ENCODE measurements at regions not wholly inside any gene's neighbourhood (a gene's known extent, or its start where the extent isn't known, plus 50 kb on each side); places are given as distances from the start of the nearest gene placed in this dataset.

DNA sequence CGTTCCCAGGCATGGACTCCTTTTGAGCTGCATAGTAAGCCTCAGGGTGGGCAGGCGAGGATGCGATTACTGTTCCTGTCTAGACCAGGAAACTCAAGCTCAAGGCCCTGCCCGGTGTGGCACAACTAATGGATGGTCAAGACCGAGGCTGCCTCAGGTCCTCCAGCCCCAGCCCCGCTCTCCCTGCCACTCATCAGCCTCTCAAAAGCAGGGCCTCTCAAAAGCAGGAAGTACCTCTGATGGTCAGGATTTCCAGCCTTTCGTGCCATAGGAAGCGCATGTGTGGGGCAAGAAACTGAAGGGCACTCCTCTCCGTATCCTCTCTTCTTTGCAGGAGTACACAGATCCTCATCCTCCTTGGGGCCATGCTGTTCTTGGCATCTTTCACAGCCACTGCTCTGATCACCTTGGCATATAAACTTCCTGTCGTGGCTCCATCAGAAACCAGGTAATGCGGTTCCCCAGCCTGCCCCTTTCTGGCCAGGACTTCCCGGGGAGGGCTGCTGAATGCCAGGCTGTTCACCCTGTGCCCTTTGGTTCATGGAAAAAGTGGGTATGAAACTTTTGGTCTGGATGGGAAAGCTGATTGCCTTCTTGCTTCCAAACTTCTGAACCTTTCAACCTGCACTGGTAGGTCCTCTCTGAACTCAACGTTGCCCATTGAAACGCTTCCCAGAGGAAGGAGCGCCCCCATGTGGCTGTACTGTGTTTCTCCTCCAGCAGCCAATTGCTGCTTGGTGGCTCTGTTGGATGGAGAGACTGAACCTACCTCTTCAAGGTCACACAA, 82.8 kb upstream of the SEC11C start:
- DNase-seq (ENCODE audit: extremely low read depth in 1 of 11, low read depth in 9 of 11, low spot score in 4 of 11), result peak in 7 of 11 donors; percentile 48 to 70 (median 61)

DNA sequence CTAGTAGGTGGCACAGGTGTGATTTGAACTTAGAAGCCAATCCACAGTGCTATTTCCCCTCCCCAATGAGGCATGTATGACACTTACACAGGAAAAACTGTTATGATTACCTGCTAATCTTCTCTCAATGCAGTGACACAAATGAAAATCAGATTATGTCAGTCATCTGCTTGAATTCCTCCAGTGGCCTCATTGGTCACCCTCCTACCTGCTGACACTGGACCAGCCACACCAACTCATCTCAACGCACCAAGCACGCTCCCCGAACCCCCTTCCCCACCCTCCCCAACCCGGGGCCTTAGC, 82.2 kb upstream of the SEC11C start:
- DNase-seq (ENCODE audit: extremely low read depth in 1 of 11, low read depth in 9 of 11, low spot score in 4 of 11), result no peak

DNA sequence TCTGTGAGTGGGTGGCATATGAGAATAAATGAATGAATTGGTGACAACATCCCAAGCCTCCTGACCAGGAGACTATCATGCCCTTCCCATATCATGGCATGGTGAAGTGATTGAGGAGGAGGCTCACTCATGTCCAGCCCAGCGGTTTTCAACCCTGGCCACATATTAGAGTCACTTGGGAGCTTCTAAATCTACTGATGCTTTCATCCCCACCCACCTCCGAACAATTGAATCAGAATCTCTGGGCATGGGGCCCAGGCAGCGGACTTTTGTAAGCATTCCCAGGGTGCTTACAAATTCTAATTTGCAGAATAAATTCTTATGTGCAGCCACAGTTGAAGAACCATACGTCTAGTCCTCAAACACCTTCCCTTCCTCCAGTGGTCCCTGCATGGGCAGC, 81.7 kb upstream of the SEC11C start:
- DNase-seq (ENCODE audit: extremely low read depth in 1 of 11, low read depth in 9 of 11, low spot score in 4 of 11), result no peak

DNA sequence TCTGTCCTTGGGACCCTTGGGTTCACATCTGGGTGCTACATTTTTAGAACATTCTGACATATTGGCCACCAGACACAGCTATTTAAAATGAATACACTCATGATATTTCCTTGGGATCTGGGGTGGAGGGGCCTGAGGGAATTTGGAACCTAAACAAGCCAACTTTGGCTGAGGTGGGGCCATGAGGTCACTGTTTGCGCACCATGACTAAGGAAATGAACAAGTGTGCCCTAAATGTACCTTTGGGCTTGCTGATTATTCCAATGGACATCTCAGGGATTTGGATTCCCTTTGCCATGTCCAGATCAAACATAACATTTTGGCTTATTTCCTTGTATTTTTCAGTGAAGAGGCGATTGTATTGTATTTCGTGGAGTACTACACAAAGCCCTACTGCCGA, 80.5 kb upstream of the SEC11C start:
- no peak for DNase-seq (ENCODE audit: extremely low read depth in 1 of 11, low read depth in 9 of 11, low spot score in 4 of 11)

DNA sequence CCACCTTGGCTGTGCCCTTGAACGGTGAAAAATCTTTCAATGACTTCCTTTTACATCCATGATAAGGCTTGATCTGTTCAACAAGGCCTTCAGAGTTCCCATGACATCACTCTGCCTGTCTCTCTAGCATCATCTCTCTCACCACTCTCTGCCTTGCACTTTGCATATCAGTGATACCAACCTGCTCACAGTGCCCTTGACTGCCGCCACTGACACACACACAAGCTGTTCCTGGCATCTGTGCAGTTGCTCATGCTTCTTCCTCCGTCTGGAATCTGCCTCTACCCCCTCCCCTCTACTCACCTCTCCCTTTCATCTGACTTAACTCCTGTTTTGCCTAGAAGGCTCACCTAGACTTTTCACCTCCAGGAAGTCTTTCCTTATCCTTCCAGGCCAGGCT, 79.1 kb upstream of the SEC11C start:
- no peak for DNase-seq (ENCODE audit: extremely low read depth in 1 of 11, low read depth in 9 of 11, low spot score in 4 of 11)

DNA sequence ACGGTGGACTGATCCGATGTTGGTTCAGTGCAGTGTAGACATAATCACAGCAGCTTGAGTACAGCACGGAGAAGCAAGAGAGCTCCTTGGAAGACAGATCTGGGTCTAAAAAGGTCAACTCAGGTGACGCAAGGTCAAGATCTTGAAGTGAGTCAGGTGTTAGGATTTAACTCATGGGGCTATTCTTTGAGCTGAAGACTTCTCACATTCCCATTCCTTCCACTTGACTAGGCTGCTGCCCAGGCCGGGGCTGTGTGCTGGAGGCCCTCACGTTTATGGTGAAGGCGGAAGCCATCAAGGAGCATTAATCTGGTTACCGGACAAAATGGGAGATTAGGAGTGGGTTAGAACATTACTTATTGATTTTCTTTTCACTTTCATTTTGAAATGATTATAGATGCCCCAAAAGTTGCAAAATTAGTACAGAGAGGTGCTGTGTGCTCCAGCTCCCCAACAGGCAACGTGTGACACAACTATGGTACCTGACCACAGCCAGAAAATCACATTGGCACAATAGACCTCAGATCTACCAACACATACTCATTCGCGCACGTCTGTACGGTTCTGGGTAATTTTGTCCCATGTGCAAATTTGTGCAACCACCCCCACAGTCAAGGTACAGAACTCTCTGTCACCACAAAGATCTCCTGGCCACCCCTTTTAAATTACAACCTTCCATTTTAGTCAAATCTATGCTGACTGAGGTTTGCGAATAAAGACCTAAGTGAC, 77.6 kb upstream of the SEC11C start:
- no peak for DNase-seq (ENCODE audit: extremely low read depth in 1 of 11, low read depth in 9 of 11, low spot score in 4 of 11)

DNA sequence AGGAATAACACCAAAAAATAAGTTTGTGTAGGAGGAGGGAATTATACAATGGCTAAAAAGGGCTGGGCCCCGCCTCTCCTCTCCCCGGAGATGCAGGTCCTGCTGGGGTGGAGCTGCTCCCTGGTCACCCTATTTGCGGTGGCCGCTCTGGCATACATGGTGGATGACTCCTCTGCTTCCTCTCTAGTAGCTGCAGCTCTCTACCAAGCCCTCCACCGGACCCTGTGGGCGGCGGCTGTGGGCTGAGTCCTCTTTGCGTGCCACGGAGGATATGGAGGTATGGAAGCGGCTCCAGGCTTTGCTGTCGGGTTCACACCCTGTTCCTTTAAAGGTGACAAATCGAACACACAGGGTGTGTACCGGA, 77.1 kb upstream of the SEC11C start:
- DNase-seq (ENCODE audit: extremely low read depth in 1 of 11, low read depth in 9 of 11, low spot score in 4 of 11), result no peak

DNA sequence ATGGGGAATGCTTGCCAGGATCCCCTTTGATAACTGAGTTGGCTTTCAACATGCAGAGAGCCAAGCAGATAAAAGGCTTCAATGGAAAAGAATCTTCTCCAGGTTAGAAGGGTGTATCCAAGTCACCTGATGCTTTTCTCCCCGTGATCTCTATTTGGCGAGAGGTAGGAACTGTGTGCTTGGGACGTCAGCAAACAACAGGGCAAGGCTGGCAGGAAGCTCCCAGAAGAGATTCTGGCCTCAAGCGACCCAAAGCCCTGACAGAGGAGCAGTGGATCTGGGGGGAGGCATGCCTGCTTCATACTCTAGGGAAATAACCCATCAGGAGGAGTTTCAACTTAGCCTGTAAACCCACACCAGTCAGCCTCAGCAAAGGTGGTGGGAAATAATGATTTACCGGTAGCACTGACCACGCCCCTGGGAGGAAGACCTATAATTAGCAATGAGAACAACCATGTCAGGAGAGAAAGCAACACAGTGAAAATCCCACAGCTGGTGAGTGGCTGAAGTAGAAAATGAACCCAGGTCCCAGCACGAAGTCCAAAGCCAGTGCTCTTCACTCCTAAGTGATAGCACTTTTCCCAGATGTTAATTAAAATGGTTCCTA, 76.3 kb upstream of the SEC11C start:
- DNase-seq (ENCODE audit: extremely low read depth in 1 of 11, low read depth in 9 of 11, low spot score in 4 of 11), result no peak

DNA sequence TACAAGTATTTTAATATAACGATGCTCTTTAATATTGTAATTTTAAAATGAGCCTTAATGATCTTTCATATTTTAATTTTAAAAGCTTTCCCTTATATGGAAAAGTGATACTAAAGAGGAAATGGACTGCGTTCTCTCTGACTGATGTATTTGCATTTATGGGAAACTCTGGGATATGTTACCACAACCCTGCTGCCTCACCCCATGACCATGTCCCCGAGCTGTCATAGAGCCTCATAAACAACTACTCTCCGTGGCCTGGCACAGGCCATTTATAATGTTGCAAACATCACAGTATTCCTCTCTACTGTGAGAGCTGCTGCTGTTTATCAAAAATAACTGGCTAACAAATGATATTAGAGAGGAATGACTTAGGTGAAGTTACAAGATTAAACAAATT, 75.8 kb upstream of the SEC11C start:
- DNase-seq (ENCODE audit: extremely low read depth in 1 of 11, low read depth in 9 of 11, low spot score in 4 of 11), result no peak

DNA sequence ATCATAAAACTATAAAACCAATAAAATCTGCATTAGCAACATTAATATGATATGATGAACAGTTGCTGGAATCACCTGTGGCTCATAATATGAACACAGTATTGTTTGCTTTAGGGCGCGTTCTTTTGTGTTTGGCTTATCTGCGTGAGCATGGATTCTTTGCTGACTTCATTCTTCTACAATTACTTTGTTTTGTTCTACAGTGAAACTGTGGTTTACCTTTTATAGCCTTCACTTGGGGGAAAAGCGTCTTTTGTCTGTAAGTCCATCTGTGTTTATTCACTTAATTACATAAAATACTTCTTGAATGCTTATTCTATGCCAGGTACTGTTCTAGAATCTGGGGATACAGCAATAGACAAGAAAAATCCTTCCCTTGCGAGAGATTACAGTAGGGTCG, 74.0 kb upstream of the SEC11C start:
- DNase-seq (ENCODE audit: extremely low read depth in 1 of 11, low read depth in 9 of 11, low spot score in 4 of 11), result no peak

DNA sequence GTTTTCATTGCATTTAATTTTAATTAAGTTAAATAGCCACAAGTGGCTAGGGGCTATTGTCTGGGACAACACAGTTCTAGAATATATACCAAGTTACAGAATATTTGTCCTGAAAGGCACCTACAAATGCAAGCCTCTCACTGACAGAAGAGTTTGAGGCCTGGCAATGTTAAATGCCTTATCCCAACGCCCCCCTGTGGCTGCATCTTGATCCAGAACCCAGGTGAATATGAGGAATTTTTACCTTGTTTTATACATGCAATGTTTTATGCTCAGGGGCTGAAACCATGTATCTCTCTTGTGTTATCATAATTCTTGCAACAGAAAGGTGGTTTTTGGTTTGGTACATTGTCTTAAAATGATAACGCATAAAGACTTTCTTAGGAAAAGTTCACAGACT, 71.8 kb upstream of the SEC11C start:
- no peak for DNase-seq (ENCODE audit: extremely low read depth in 1 of 11, low read depth in 9 of 11, low spot score in 4 of 11)

DNA sequence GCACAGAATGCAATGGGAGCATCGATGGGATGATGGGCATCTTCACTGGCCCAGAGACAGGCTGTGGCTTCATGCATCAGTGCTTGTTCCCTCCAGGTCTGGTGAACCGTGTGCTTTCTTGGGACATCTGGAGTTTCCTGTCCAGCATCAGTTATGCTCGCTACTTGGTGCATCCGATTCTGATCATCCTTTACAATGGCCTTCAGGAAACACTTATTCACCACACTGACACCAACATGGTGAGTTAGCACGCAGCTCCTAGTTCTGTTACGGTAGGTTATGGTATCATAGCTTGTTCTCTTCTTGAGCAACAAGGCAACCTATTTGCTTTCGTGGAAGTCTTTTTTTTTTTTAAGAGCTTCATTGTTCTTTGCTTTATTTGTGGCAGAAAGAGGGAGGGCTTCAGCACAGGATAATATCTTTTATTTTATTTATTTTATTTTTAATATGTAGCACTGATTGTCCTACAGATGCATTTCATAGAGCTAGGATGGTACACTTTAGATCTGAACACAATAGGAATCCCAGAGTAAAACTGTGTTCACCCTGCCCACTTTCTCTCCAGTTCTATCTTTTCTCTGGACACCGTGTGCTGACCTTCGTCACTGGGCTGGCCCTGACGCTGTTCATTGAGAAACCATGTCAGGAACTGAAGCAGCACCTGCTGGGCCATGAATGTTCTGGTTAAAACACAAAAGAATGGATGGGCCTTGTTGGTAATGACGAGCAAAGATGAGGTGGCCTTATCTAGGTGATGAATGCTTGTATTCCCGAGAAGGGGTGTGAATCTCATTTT, 71.2 kb upstream of the SEC11C start:
- DNase-seq (ENCODE audit: extremely low read depth in 1 of 11, low read depth in 9 of 11, low spot score in 4 of 11), result no peak

DNA sequence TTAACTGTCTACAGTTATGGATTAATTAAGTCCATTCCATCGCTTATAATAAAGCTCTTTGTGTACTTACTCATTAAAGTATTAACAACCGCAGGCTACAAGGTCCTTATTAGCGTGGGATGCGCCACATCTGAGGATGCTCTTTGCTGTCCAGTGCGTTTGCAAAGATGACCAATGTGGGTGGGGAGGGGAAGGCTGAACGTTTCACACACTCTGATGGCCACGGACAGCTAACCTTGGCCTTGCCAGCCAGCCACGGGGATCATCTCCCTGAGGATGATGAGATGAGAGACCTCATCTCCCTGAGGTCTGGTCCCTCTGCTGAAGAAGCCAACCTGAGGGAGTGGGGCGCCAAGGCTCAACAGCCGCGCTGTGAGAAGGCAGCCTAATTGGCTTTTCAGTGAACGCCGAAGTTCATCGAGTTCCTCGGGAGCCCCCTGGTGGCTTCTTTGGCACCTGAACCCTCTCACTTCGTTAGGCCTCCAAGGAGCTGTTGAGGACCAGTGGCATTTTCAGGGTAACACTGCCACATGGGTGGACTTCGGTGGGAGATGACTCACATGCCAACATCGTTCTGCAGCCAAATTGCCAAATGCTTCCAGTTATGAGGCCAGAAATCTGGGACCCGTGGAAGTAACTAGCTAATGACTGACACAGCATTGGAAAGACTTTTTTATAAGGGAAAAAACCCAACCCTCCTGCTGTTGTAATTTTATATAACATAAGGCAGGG, 69.3 kb upstream of the SEC11C start:
- DNase-seq (ENCODE audit: extremely low read depth in 1 of 11, low read depth in 9 of 11, low spot score in 4 of 11), result peak; percentile 53 to 87 (median 74)

DNA sequence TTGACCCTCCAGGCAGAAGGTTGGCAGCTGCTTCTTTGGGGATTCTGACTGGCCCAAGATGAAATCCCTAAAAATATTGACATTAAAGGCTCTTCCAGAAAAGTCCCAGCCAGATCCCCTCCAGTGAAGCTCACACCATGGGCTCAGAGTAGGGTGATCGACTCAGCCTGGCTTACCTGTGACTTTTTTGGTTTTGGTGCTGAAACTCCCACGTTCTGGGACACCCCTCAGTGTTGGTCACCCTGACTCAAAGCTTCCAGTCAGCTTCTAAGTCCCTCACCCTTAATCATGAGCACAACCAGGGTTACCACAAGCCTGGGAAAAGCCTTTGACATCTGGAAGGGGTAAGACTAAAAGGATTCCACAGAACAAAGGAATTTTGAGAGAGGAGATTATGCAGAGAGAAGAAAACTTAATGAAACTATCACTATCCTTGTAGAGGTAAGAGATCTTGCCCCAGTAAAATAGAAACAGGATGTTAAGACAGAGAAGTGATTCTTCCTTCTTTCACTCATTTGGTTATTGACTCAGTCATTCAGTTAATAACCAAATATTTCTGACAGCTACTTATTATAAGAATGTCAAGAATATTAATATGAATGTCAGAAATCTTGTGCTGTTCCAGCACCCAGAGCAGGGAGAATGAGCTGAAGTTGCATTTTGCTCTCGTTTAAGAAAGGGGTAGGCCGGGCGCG, 66.8 kb upstream of the SEC11C start:
- no peak for DNase-seq (ENCODE audit: extremely low read depth in 1 of 11, low read depth in 9 of 11, low spot score in 4 of 11)

DNA sequence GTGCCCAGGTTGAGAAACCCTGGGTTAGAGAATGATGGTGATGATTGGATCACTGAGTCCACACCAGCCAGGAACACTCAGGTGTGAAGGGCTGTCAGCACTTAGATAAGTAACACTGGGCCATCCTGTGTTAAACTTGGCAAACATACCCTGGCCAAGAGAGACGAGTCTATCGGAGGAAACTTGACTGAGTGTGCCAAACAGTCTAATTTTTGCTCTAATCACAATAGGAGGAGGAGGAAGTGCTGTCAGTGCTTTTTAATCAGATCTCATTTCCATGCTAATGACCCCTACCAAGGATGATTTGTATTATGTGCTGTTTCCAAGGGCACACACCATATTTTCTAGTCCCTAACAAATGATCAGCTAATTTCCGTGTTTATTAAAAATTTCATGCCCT, 63.8 kb upstream of the SEC11C start:
- DNase-seq (ENCODE audit: extremely low read depth in 1 of 11, low read depth in 9 of 11, low spot score in 4 of 11), result no peak

DNA sequence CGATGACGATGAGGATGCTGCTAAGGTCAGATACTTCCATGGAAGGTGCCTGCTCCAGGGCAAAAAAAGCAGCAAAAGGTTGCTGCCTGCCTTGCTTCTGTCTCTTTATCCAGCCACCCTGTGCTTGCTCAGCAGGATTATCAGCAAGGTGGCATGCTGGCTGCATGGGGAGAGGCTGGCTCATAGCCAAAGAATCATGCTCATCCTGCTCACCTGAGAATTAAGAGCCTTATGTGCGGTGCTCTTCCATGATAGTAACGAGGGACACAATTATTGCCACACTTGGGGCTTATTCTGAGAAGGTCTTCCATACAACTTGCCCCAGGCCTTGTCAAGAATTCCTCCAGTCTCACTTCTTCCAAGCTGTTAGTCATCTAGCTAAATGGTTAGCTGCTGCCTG, 60.4 kb upstream of the SEC11C start:
- DNase-seq (ENCODE audit: extremely low read depth in 1 of 11, low read depth in 9 of 11, low spot score in 4 of 11), result no peak

DNA sequence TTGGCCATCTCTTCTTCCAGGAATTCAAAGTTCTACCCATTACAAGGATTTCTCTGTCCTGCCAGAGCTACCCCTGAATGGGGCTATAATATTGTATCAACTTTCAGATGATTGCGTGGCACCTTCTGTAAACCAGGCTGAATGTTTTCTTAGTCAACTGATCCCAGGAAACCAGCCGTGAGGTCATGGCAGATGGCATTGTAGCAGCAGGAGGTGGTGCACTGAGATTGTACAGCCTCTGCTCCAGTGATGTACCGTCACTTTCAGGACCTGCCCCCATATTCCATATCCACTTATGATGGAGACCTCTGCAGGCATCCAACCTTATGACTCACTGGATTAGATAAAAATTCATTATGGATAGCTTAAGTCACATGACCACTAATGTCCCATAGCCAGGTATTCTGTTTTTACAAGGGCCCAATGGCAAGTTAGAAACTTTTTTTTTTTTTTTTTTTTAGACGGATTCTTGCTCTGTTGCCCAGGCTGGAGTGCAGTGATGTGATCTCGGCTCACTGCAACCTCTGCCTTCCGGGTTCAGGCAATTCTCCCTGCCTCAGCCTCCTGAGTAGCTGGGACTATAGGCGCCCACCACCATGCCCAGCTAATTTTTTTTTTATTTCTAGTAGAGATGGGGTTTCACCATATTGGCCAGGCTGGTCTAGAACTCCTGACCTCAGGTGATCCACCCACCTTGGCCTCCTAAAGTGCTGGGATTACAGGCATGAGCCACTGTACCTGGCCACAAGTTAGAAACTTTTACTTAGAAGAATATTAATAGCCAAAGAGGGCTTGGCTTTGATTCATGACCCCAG, 59.8 kb upstream of the SEC11C start:
- DNase-seq (ENCODE audit: extremely low read depth in 1 of 11, low read depth in 9 of 11, low spot score in 4 of 11), result peak in 1 of 11 donors; percentile 18
